Cardiac muscle cell (in vitro differentiated cells and primary cell): ENCODE measurements at regions not wholly inside any gene's neighbourhood (a gene's known extent, or its start where the extent isn't known, plus 50 kb on each side); places are given as distances from the start of the nearest gene placed in this dataset.

Experiments
- DNase-seq, 2 donors: peaks; one replicate each; pipeline versions ENCODE4 v3.0.0 to v3.0.0-alpha.2; 2010 to 2017; ENCODE audit warnings: low read depth in 1 of 2, low spot score in 1 of 2
- H3K27ac ChIP-seq: fragments of 200-600 bp; sonication (generic); 2 replicates; pipeline ENCODE4 v1.5.1; 2016
- H3K27me3 ChIP-seq: fragments of 200-600 bp; sonication (generic); 2 replicates; pipeline ENCODE4 v1.6.0; 2016; ENCODE audit warnings: control low read depth
- H3K36me3 ChIP-seq: fragments of 200-600 bp; sonication (generic); 2 replicates; pipeline ENCODE4 v1.5.1; 2016; ENCODE audit warnings: control low read depth
- H3K4me1 ChIP-seq: fragments of 200-600 bp; sonication (generic); 2 replicates; pipeline ENCODE4 v1.8.1; 2017; ENCODE audit warnings: low read depth, mild to moderate bottlenecking, mixed run types
- H3K4me3 ChIP-seq: fragments of 200-600 bp; sonication (generic); 2 replicates; pipeline ENCODE4 v1.5.1; 2016; ENCODE audit warnings: mild to moderate bottlenecking
- H3K9me3 ChIP-seq: fragments of 200-600 bp; sonication (generic); 2 replicates; pipeline ENCODE4 v1.5.1; 2017; ENCODE audit warnings: low read depth, mild to moderate bottlenecking, control low read depth
- CTCF ChIP-seq: IDR thresholded peaks from 2 replicates; pipeline ENCODE4 v1.5.1; 2012; ENCODE audit warnings: low read depth, mild to moderate bottlenecking, low read length

GRCh38 chr1:56202186-56202585 lies 377.2 kb downstream of the PLPP3 start:
- Histone ChIP-seq H3K4me1 (peaks cover 29% of the 10 kb centered on the region), H3K27ac (no peak overlapping the region), H3K4me3 (no peak overlapping the region), H3K36me3 (no peaks in the 10 kb centered on the region), H3K27me3 (no peaks in the 10 kb centered on the region), H3K9me3 (no peaks in the 10 kb centered on the region)
- TF ChIP-seq CTCF: no peak
- no peak for DNase-seq

GRCh38 chr1:56200896-56201295 lies 378.5 kb downstream of the PLPP3 start:
- Histone ChIP-seq H3K27me3 (no peaks in the 10 kb centered on the region), H3K4me3 (no peak overlapping the region), H3K9me3 (no peaks in the 10 kb centered on the region), H3K27ac (no peak overlapping the region), H3K36me3 (no peaks in the 10 kb centered on the region), H3K4me1 (peaks cover 32% of the 10 kb centered on the region)
- TF ChIP-seq CTCF: no peak
- no peak for DNase-seq

GRCh38 chr1:56200442-56200841 lies 378.9 kb downstream of the PLPP3 start:
- DNase-seq: peak in 1 of 2 donors; percentile 16
- Histone ChIP-seq H3K27me3 (no peaks in the 10 kb centered on the region), H3K27ac (no peak overlapping the region), H3K36me3 (no peaks in the 10 kb centered on the region), H3K4me1 (peaks cover 32% of the 10 kb centered on the region), H3K9me3 (no peaks in the 10 kb centered on the region), H3K4me3 (no peak overlapping the region)
- TF ChIP-seq CTCF: no peak

GRCh38 chr1:56199956-56200355 lies 379.4 kb downstream of the PLPP3 start:
- Histone ChIP-seq H3K27me3 (no peaks in the 10 kb centered on the region), H3K36me3 (no peaks in the 10 kb centered on the region), H3K27ac (no peak overlapping the region), H3K4me1 (peaks cover 32% of the 10 kb centered on the region), H3K9me3 (no peaks in the 10 kb centered on the region), H3K4me3 (no peak overlapping the region)
- TF ChIP-seq CTCF: no peak
- no peak for DNase-seq

GRCh38 chr1:56199061-56199460 lies 380.3 kb downstream of the PLPP3 start:
- DNase-seq: peak in 1 of 2 donors; percentile 49
- Histone ChIP-seq H3K9me3 (no peaks in the 10 kb centered on the region), H3K36me3 (no peaks in the 10 kb centered on the region), H3K4me1 (peaks cover 32% of the 10 kb centered on the region), H3K4me3 (no peak overlapping the region), H3K27ac (no peak overlapping the region), H3K27me3 (no peaks in the 10 kb centered on the region)
- TF ChIP-seq CTCF: no peak

- TF ChIP-seq CTCF: no peak
- Histone ChIP-seq H3K27me3 (no peaks in the 10 kb centered on the region), H3K4me1 (peaks cover 32% of the 10 kb centered on the region), H3K9me3 (no peaks in the 10 kb centered on the region), H3K36me3 (no peaks in the 10 kb centered on the region), H3K4me3 (no peak overlapping the region), H3K27ac (no peak overlapping the region)
- no peak for DNase-seq
Measured at GRCh38 chr1:56197946-56198345, 381.4 kb downstream of the PLPP3 start.
